ENCODE measurements at regions not wholly inside any gene's neighbourhood (a gene's known extent, or its start where the extent isn't known, plus 50 kb on each side); places are given as distances from the start of the nearest gene placed in this dataset.

GRCh38 chr19:31578326-31578725 lies 229.1 kb upstream of the TSHZ3 start:
- Mint-ChIP-seq H3K4me3 (no peak overlapping the region), H3K27me3 (peaks cover 15 to 23% of the 10 kb centered on the region in 2 donors), H3K4me1 (ENCODE audit: low read depth in 2 of 2) (no peaks in the 10 kb centered on the region), H3K27ac (no peak overlapping the region), H3K9me3 (no peaks in the 10 kb centered on the region), H3K36me3 (no peaks in the 10 kb centered on the region)
- DNase-seq (ENCODE audit: low spot score) (no peak), ATAC-seq (no peak)

GRCh38 chr19:31583148-31583547 lies 233.9 kb upstream of the TSHZ3 start:
- DNase-seq (ENCODE audit: low spot score) (no peak), ATAC-seq (no peak)
- Mint-ChIP-seq H3K27me3 (peaks cover 12 to 26% of the 10 kb centered on the region in 2 donors), H3K36me3 (no peaks in the 10 kb centered on the region), H3K27ac (no peak overlapping the region), H3K4me3 (no peak overlapping the region), H3K9me3 (no peaks in the 10 kb centered on the region), H3K4me1 (ENCODE audit: low read depth in 2 of 2) (no peaks in the 10 kb centered on the region)

- H3K27me3 Mint-ChIP-seq: peaks cover 15 to 35% of the 10 kb centered on the region in 2 donors
- DNase-seq (ENCODE audit: low spot score): no peak
- no peak overlapping the region for H3K4me3 Mint-ChIP-seq
- no peaks in the 10 kb centered on the region for H3K4me1 Mint-ChIP-seq (ENCODE audit: low read depth in 2 of 2)
- no peak overlapping the region for H3K27ac Mint-ChIP-seq
- H3K36me3 Mint-ChIP-seq: no peaks in the 10 kb centered on the region
- H3K9me3 Mint-ChIP-seq: no peaks in the 10 kb centered on the region
- ATAC-seq: no peak
These were observed 237.0 kb upstream of the TSHZ3 start for GRCh38 chr19:31586282-31586681.

- Mint-ChIP-seq H3K9me3 (no peaks in the 10 kb centered on the region), H3K27me3 (peaks cover 14 to 23% of the 10 kb centered on the region in 2 donors), H3K27ac (no peak overlapping the region), H3K4me1 (ENCODE audit: low read depth in 2 of 2) (no peaks in the 10 kb centered on the region), H3K36me3 (no peaks in the 10 kb centered on the region), H3K4me3 (no peak overlapping the region)
- no peak for ATAC-seq
- no peak for DNase-seq (ENCODE audit: low spot score)
These were observed 239.9 kb upstream of the TSHZ3 start for GRCh38 chr19:31589109-31589508.

GRCh38 chr19:31591258-31591657 lies 242.0 kb upstream of the TSHZ3 start:
- Mint-ChIP-seq H3K4me3 (no peak overlapping the region), H3K27ac (no peak overlapping the region), H3K36me3 (no peaks in the 10 kb centered on the region), H3K9me3 (no peaks in the 10 kb centered on the region), H3K27me3 (peaks cover 17 to 23% of the 10 kb centered on the region in 2 donors), H3K4me1 (ENCODE audit: low read depth in 2 of 2) (no peaks in the 10 kb centered on the region)
- DNase-seq (ENCODE audit: low spot score): no peak
- no peak for ATAC-seq

GRCh38 chr19:31592456-31592855 lies 243.2 kb upstream of the TSHZ3 start:
- no peaks in the 10 kb centered on the region for H3K9me3 Mint-ChIP-seq
- H3K4me3 Mint-ChIP-seq: no peak overlapping the region
- ATAC-seq (no peak), DNase-seq (ENCODE audit: low spot score) (no peak)
- no peak overlapping the region for H3K27ac Mint-ChIP-seq
- H3K4me1 Mint-ChIP-seq (ENCODE audit: low read depth in 2 of 2): no peaks in the 10 kb centered on the region
- no peaks in the 10 kb centered on the region for H3K36me3 Mint-ChIP-seq
- peaks cover 14% of the 10 kb centered on the region in 2 donors for H3K27me3 Mint-ChIP-seq

GRCh38 chr19:31594701-31595100 lies 245.5 kb upstream of the TSHZ3 start:
- DNase-seq (ENCODE audit: low spot score) (no peak), ATAC-seq (no peak)
- no peak overlapping the region for H3K27ac Mint-ChIP-seq
- no peaks in the 10 kb centered on the region for H3K36me3 Mint-ChIP-seq
- no peaks in the 10 kb centered on the region for H3K4me1 Mint-ChIP-seq (ENCODE audit: low read depth in 2 of 2)
- H3K9me3 Mint-ChIP-seq: no peaks in the 10 kb centered on the region
- H3K4me3 Mint-ChIP-seq: no peak overlapping the region
- peaks cover 8% of the 10 kb centered on the region in 2 donors for H3K27me3 Mint-ChIP-seq

GRCh38 chr19:31595521-31595920 lies 246.3 kb upstream of the TSHZ3 start:
- no peak for DNase-seq (ENCODE audit: low spot score)
- Mint-ChIP-seq H3K27ac (no peak overlapping the region), H3K4me3 (no peak overlapping the region), H3K9me3 (no peaks in the 10 kb centered on the region), H3K27me3 (peaks cover 0 to 8% of the 10 kb centered on the region in 2 donors), H3K4me1 (ENCODE audit: low read depth in 2 of 2) (no peaks in the 10 kb centered on the region), H3K36me3 (no peaks in the 10 kb centered on the region)
- ATAC-seq: no peak

- H3K27ac Mint-ChIP-seq: no peak overlapping the region
- no peak overlapping the region for H3K4me3 Mint-ChIP-seq
- no peak for ATAC-seq
- H3K9me3 Mint-ChIP-seq: no peaks in the 10 kb centered on the region
- H3K27me3 Mint-ChIP-seq: peaks cover 0 to 10% of the 10 kb centered on the region in 2 donors
- DNase-seq (ENCODE audit: low spot score): no peak
- H3K36me3 Mint-ChIP-seq: no peaks in the 10 kb centered on the region
- H3K4me1 Mint-ChIP-seq (ENCODE audit: low read depth in 2 of 2): no peaks in the 10 kb centered on the region
These were observed 247.5 kb upstream of the TSHZ3 start for GRCh38 chr19:31596751-31597150.

- no peak for ATAC-seq
These were observed 248.4 kb upstream of the TSHZ3 start for GRCh38 chr19:31597616-31598015.

GRCh38 chr19:31598730-31599238 lies 249.5 kb upstream of the TSHZ3 start:
- peaks cover 0 to 6% of the 10 kb centered on the region in 2 donors for H3K27me3 Mint-ChIP-seq
- ATAC-seq (peak in 1 of 2 donors; percentile 11), DNase-seq (ENCODE audit: low spot score) (no peak)
- H3K4me1 Mint-ChIP-seq (ENCODE audit: low read depth in 2 of 2): no peaks in the 10 kb centered on the region
- no peaks in the 10 kb centered on the region for H3K36me3 Mint-ChIP-seq
- H3K9me3 Mint-ChIP-seq: no peaks in the 10 kb centered on the region
- no peak overlapping the region for H3K27ac Mint-ChIP-seq
- no peak overlapping the region for H3K4me3 Mint-ChIP-seq

More at GRCh38 chr19:31597616-31598015, 248.4 kb upstream of the TSHZ3 start:
- Mint-ChIP-seq H3K9me3 (no peaks in the 10 kb centered on the region), H3K27me3 (peaks cover 0 to 10% of the 10 kb centered on the region in 2 donors), H3K36me3 (no peaks in the 10 kb centered on the region), H3K4me1 (ENCODE audit: low read depth in 2 of 2) (no peaks in the 10 kb centered on the region), H3K27ac (no peak overlapping the region), H3K4me3 (no peak overlapping the region)
- no peak for DNase-seq (ENCODE audit: low spot score)

- H3K36me3 Mint-ChIP-seq: no peaks in the 10 kb centered on the region
- H3K27me3 Mint-ChIP-seq: peaks cover 4 to 8% of the 10 kb centered on the region in 2 donors
- H3K4me1 Mint-ChIP-seq (ENCODE audit: low read depth in 2 of 2): no peaks in the 10 kb centered on the region
- DNase-seq (ENCODE audit: low spot score) (no peak), ATAC-seq (no peak)
- H3K27ac Mint-ChIP-seq: no peak overlapping the region
- H3K9me3 Mint-ChIP-seq: no peaks in the 10 kb centered on the region
- no peak overlapping the region for H3K4me3 Mint-ChIP-seq
These were observed 251.6 kb upstream of the TSHZ3 start for GRCh38 chr19:31600731-31601295.

GRCh38 chr19:31601855-31602254 lies 252.6 kb upstream of the TSHZ3 start:
- no peak for ATAC-seq
- peaks cover 5 to 8% of the 10 kb centered on the region in 2 donors for H3K27me3 Mint-ChIP-seq
- H3K27ac Mint-ChIP-seq: no peak overlapping the region
- DNase-seq (ENCODE audit: low spot score): no peak
- no peaks in the 10 kb centered on the region for H3K4me1 Mint-ChIP-seq (ENCODE audit: low read depth in 2 of 2)
- no peaks in the 10 kb centered on the region for H3K9me3 Mint-ChIP-seq
- H3K36me3 Mint-ChIP-seq: no peaks in the 10 kb centered on the region
- no peak overlapping the region for H3K4me3 Mint-ChIP-seq

- Mint-ChIP-seq H3K4me3 (no peak overlapping the region), H3K27ac (no peak overlapping the region)
These were observed 253.3 kb upstream of the TSHZ3 start for GRCh38 chr19:31602548-31602947.

More at GRCh38 chr19:31602548-31602947, 253.3 kb upstream of the TSHZ3 start:
- H3K9me3 Mint-ChIP-seq: no peaks in the 10 kb centered on the region
- no peak for DNase-seq (ENCODE audit: low spot score)
- no peak for ATAC-seq
- no peaks in the 10 kb centered on the region for H3K4me1 Mint-ChIP-seq (ENCODE audit: low read depth in 2 of 2)
- no peaks in the 10 kb centered on the region for H3K36me3 Mint-ChIP-seq
- H3K27me3 Mint-ChIP-seq: peaks cover 5 to 8% of the 10 kb centered on the region in 2 donors

Measured in natural killer cell treated with Interleukin-12 subunit alpha and Interleukin-12 subunit beta and Interleukin-15 and Interleukin-18, amount 100 ng/mL, for 72 hours (primary cell).